Suprapubic skin (tissue), 4 donors: ENCODE measurements at regions not wholly inside any gene's neighbourhood (a gene's known extent, or its start where the extent isn't known, plus 50 kb on each side); places are given as distances from the start of the nearest gene placed in this dataset.

Experiments
- POLR2A ChIP-seq, 2 donors: fragments of 450-650 bp; IDR thresholded peaks; one replicate each; pipeline ENCODE4 v1.6.1; 2017; ENCODE audit warnings: antibody characterized with exemption in 2 of 2, mild to moderate bottlenecking in 2 of 2, moderate library complexity in 2 of 2
- POLR2AphosphoS5 ChIP-seq, 3 donors: sonication (generic); formaldehyde crosslinking; IDR thresholded peaks; one replicate each; pipeline ENCODE4 v1.6.1; 2017; ENCODE audit warnings: antibody characterized with exemption in 3 of 3

GRCh38 chr4:41480896-41481311 is 57.1 kb upstream of the LIMCH1 start:
- no peak for TF ChIP-seq POLR2AphosphoS5 (IDR thresholded peaks at IDR 0.05)
- TF ChIP-seq POLR2A (IDR thresholded peaks at IDR 0.05), result no peak
